Ovary (tissue), 7 donors: ENCODE measurements at regions not wholly inside any gene's neighbourhood (a gene's known extent, or its start where the extent isn't known, plus 50 kb on each side); places are given as distances from the start of the nearest gene placed in this dataset.

ENCODE experiments used
- DNase-seq, 5 donors: peaks; one replicate each; pipeline ENCODE4 v3.0.0-alpha.2; 2019 to 2020
- H3K27ac ChIP-seq, 2 donors: fragments of 200-600 bp; one replicate each; pipeline versions ENCODE4 v1.5.1 to v1.8.0; 2019 to 2022
- H3K27me3 ChIP-seq: fragments of 200-600 bp; one replicate; pipeline ENCODE4 v1.8.0; 2022
- H3K36me3 ChIP-seq: fragments of 200-600 bp; sonication (generic); one replicate; pipeline ENCODE4 v1.5.1; 2019
- H3K4me1 ChIP-seq: one replicate; pipeline ENCODE4 v1.8.1; 2013; ENCODE audit warnings: mild to moderate bottlenecking, moderate library complexity; ENCODE audit not compliant: insufficient read depth
- H3K4me3 ChIP-seq: fragments of 200-600 bp; sonication (generic); one replicate; pipeline ENCODE4 v1.5.1; 2017
- H3K9me3 ChIP-seq, 2 donors: fragments of 200-600 bp in 1 of 2; sonication (generic) in 1 of 2; one replicate each; pipeline versions ENCODE4 v1.5.1 to v1.8.1; 2013 to 2019; ENCODE audit warnings: mild to moderate bottlenecking in 1 of 2, moderate library complexity in 1 of 2
- EP300 ChIP-seq: sonication (generic); formaldehyde crosslinking; IDR thresholded peaks from one replicate; pipeline ENCODE4 v1.6.1; 2017; ENCODE audit warnings: antibody characterized with exemption
- POLR2A ChIP-seq: fragments of 450-650 bp; IDR thresholded peaks from one replicate; pipeline ENCODE4 v1.6.1; 2017; ENCODE audit warnings: antibody characterized with exemption, mild to moderate bottlenecking, moderate library complexity
- WGBS, 3 donors: extraction: QIAGEN DNeasy Blood & Tissue Kit in 1 of 3; methylation state at CpG; one replicate each; pipeline versions ENCODE4 v1.1.5 to v1.1.7; 2013 to 2017; 5-methylcytosine and 5-hydroxymethylcytosine counted together
- intact Hi-C, 4 donors: fragments of 100-400 bp; cut with DNase I; formaldehyde crosslinking; loops; one replicate each; pipeline versions ENCODE4 v1.11.0 to v1.15.1; 2022 to 2023
- TF ChIP-seq, protein P1 (sequence below), 3 donors: fragments of 450-650 bp in 2 of 3; fragments of 200-600 bp in 1 of 3; IDR thresholded peaks; one replicate each; pipeline versions ENCODE4 v1.5.1 to v1.8.0; 2016 to 2022; ENCODE audit warnings: antibody characterized with exemption in 3 of 3, mild to moderate bottlenecking in 1 of 3
- donor health status: DM: no; HTN: no; CAD: no; lungs with moderate emphysema.
- donor health status: DM: no; HTN: no; CAD: no.
- donor health status: Bipolar disorder and iron deficiency.
- donor health status: DM: no; HTN: no; CAD: no.
- donor health status: DM: yes; HTN: yes; CAD: no.

DNA sequence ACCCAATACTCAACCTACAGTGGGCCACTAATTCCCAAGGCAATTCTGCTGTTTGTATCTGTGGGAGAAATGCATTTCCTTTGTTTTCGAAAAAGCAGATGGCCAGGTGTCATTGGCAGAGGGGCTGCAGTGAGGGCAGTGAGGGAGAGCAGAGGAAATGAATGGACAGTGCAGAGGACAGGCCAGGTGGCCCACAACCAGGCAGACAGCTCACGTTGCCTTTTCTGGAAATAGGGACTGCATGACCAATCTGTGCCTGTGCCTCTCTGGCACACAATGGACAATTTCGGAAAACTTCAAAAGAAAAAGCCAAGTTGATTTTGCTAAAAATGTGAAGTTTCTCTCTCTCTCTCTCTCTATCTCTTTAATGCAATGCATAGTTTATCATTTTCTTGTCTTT lies 52.6 kb upstream of the ETS2 start:
- no peak for TF ChIP-seq EP300
- TF ChIP-seq, protein P1, sequence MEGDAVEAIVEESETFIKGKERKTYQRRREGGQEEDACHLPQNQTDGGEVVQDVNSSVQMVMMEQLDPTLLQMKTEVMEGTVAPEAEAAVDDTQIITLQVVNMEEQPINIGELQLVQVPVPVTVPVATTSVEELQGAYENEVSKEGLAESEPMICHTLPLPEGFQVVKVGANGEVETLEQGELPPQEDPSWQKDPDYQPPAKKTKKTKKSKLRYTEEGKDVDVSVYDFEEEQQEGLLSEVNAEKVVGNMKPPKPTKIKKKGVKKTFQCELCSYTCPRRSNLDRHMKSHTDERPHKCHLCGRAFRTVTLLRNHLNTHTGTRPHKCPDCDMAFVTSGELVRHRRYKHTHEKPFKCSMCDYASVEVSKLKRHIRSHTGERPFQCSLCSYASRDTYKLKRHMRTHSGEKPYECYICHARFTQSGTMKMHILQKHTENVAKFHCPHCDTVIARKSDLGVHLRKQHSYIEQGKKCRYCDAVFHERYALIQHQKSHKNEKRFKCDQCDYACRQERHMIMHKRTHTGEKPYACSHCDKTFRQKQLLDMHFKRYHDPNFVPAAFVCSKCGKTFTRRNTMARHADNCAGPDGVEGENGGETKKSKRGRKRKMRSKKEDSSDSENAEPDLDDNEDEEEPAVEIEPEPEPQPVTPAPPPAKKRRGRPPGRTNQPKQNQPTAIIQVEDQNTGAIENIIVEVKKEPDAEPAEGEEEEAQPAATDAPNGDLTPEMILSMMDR (IDR thresholded peaks at IDR 0.05) = no peak
- TF ChIP-seq POLR2A = no peak
- Histone ChIP-seq H3K27ac (peak overlapping the region in 1 of 2 donors; percentile 44), H3K9me3 (no peaks in the 10 kb centered on the region), H3K36me3 (no peaks in the 10 kb centered on the region), H3K4me1 (peaks cover 7% of the 10 kb centered on the region), H3K4me3 (no peak overlapping the region), H3K27me3 (no peaks in the 10 kb centered on the region)
- peak in 1 of 5 donors; percentile 45 for DNase-seq
- intact Hi-C loops = loop anchor here in 1 of 4 donors (10.0 kb wide), 2 partner anchors 52 to 172 kb away; partner anchors contain the start of gene ETS2
- 37 to 41% (median 38%) methylated on average over 3 of the region's 3 CpGs for WGBS, 3 donors

DNA sequence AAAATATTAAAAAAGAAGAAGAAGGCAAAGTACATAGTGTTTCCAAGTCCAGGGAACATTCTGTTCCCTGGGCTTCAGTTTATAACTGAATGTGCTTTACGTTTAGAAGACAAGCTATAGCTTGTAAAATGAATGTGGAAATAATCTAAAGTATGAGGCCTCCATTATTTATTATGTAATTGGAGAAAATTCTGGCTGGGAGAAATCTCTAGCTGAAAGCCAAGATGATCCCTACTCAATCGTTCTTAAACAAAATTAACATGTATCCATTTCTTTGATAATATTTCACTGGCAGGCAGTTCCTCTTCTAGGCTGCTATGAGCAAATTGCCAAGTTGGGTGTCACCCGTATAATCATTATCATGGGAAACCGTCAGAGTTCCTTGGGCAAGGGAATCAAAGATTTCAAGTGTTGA lies 52.2 kb upstream of the ETS2 start:
- WGBS, 3 donors = 11 to 17% (median 16%) methylated on average over 4 of the region's 4 CpGs
- Histone ChIP-seq H3K4me1 (peaks cover 7% of the 10 kb centered on the region), H3K27ac (peak overlapping the region in 1 of 2 donors; percentile 44), H3K27me3 (no peaks in the 10 kb centered on the region), H3K36me3 (no peaks in the 10 kb centered on the region), H3K9me3 (no peaks in the 10 kb centered on the region), H3K4me3 (no peak overlapping the region)
- no peak for DNase-seq
- intact Hi-C loops = loop anchor here in 1 of 4 donors (10.0 kb wide), 2 partner anchors 51 to 171 kb away; partner anchors contain the start of gene ETS2
- TF ChIP-seq, protein P1 (IDR thresholded peaks at IDR 0.05) = no peak
- TF ChIP-seq POLR2A = no peak
- TF ChIP-seq EP300 = no peak
